Suppressor macrophage treated with lipopolysaccharide for 4 hours (primary cell): ENCODE measurements at regions not wholly inside any gene's neighbourhood (a gene's known extent, or its start where the extent isn't known, plus 50 kb on each side); places are given as distances from the start of the nearest gene placed in this dataset.
"Not testable (repeated sequence)": the region's sequence is repeated elsewhere in the genome, so short reads cannot be mapped to it uniquely, and the experiment has no call there.

Experiments used
- DNase-seq: peaks from one replicate; pipeline ENCODE4 v3.0.0-alpha.2; 2020

DNA sequence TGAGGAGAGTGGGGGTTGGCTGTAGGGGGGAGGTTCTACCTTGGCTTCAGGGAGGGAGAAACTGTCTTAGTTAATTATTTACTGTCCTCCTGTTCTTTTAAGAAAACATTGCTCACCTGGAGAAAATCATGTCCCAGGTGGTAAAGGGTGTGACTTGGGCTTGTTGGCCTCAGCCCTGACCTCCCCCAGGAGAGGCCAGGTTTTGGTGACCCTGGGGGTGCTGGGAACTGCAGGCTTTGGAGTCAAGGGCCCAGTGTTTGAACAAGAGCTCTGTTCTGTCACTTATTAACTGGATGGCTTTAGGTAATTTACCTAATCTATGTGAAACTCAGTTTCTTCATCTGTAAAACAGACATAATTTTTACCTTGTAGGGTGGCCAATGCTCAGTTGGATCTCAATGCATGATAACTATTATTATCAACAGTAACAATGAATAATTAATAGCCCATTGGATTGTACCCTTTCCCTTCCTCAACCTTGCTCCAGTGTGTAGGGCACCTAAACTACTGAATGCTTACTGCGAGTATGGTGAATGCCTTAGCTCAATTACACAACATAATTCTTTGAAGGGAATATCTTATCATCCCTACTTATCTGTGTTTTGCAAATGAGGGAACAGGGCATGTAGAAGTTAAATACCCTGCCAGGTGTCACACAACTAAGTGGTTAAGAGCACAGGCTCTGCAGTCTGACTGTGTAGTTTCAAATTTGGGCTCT, 959.4 kb upstream of the DEFB115 start:
- DNase-seq: not testable (repeated sequence)

DNA sequence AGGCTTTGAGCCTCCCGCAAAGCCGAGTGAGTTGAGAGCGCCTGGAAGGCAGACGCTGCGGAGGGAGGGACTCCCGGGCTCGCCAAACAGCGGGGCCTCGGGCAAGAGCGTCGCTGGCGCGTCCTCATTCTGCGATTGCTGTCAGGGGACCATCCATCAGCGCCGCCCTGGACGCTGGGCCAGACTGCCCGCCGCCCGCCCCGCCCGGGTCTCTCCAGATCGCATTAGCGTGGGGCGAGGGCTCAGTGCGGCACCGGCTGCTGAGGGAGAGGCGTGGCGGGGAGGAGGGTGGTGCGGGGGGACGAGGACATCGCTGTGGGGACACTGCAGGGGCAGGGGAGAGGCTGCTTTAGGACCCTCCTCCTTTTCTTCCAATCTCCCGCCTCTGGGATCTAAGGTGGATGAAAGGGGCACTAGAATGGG, 957.2 kb upstream of the DEFB115 start:
- DNase-seq: not testable (repeated sequence)

DNA sequence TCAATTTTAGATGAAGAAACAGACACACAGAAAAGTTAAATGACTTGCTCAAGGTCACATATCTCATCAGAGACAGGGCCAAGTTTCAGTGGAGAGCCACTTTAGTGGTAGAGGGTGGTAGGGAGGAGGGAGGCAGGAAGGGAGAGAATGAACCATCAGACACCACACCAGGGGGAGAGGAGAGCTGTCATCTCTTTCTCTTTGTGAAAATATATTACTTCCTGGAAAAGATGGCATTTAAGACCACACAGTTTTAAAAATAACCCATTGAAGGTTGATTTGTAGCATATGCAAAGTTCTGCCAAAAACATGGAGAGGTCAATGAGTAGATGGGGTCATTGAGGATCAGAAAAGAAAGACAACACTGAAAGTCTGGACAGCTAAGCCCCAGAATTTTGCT, 954.7 kb upstream of the DEFB115 start:
- not testable (repeated sequence) for DNase-seq

DNA sequence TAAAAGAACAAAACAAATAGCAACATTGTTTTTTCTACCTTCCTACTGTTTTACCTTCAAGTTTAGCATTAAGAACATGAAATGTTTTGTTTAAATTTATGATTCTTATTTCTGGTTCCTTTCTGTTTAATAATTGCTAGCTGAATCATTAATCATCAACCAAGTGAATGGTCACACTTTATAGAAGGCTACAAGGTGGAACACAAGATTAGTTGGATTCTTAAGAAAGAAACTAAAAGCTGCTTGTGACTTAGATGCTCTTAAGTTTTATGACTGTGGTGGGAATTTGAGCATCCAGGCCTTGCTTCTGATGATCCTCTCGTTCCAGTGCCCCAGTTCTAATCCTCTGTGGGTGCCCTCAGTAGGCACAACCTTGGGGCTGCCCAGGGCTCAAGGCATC, 947.5 kb upstream of the DEFB115 start:
- DNase-seq: not testable (repeated sequence)

DNA sequence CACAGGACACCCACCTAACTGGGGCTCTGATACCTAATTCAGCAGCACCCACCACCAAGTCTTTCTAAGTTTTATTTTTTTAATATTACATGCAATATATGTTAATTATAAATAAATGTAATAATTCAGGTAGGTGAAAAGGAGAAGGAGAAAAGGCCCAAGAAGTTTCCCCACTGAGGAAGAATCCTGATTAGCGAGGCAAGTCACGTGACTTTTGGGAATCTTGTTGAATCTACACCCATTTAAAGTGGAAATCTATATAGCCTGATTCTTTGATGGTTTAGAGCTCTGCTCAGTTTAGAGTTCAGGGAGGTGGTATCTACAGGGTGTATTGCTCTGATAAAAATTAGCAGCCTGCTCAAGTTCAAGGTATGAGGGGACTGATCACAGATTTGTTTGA, 947.1 kb upstream of the DEFB115 start:
- DNase-seq: not testable (repeated sequence)

DNA sequence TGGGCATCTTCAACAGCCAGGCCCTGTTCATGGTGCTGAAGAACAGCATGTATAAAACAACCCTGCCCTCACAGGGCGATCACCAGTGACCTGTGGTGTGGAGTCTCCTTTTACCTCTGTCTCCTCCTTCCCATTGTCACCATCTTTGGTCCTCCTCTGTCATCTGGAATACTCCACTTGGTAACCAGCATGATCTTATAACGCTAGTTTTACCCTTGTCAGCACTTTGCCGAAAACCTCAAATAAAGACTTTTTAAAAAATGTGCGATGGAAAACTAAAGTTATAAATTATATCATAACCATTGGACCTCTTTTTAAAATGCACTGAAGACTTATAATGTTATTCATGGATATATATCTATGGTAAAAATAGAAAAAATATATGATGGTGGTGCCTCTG, 945.2 kb upstream of the DEFB115 start:
- not testable (repeated sequence) for DNase-seq

DNA sequence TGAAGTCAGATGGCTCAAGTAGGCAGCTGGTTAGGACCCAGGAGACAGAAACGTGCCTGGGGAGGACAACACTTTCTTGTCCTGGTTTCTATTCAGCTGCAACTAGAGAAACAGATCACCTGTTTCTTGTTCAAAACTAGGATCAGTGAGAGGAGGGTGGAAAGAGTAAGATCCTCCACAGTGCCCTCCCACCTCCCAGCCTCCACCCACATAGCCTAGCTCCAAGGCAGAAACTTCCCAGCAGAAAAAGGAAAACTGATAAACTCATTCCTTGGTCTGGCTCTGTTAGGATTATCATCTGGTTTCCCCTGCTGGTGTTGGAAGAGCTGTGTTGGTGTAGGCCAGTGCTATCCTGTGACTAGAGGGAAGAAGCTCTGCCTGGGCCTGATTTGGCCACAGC, 943.8 kb upstream of the DEFB115 start:
- not testable (repeated sequence) for DNase-seq

DNA sequence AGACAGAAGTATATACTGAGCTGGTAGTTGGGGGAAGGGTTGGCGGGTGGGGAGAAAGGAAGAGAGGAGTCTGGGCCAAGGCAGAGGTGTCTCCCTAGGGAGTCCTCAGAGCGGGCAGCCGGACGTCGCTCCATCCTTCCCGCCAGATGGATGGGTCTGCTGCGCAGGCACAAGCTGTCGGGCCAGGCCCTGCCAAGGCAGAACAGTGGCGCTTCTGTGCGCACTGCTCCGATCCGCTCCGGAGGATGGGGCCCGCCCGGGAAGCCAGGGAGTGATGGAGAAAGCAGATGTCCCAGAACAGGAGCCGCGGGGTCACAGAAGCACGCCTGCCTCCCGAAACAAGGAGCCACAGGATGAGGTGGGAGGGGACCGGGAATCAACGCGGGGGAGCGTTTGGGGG, 941.4 kb upstream of the DEFB115 start:
- DNase-seq: not testable (repeated sequence)

DNA sequence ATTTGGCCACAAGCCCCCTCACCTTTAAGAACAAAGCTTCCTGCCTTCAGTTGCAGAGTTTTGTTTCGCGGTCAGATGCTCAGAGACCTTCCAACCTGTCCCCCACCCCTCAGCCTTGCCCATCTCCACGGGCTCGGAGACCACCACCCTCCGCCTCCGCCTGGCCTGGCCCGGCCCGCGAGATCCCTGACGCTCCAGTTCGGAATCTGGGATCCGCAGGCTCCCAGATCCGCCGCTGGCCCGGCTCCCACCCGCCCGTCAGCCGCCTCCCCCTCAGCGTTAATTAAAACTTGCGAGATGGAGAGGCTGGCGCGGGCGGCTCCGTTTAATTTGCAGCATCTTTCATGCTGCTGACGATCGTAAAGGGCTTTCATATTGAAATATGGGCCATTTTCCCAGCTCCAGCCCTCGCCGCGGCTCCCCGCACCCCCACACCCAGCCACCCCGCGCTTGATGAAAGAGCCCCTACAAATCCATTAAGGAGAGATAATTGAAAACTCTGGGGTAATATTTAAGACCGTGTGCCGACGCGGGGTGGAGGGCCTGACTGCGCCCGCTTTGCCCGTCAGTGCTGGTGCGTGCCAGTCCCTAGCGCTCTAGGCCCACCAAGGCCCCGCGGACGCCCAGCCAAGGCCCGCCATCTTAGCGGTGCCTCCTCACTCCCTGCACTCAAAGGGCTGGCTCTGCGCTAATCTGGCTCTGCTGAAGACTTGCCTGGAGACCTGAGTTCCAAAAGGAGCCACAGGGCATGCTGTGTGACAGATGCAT, 940.7 kb upstream of the DEFB115 start:
- DNase-seq: not testable (repeated sequence)

DNA sequence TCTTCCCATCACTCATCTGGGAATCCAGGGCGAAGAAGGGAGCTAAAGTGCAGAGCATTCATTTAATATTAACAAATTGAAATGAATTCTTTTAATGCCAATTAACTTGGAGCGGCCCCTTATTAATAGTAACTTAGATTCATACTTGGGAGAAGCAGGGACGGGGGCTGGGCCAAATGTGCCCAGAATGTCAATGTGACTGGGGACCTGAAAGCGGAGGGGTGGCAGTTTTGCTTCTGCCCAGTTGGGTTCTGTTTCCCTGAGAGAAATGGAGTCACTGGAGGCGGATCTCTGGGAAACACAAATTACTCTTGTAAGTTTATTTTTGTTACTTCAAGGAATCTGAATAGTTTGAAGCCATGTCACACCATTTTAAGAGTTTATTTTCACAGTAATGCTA, 923.7 kb upstream of the DEFB115 start:
- not testable (repeated sequence) for DNase-seq

DNA sequence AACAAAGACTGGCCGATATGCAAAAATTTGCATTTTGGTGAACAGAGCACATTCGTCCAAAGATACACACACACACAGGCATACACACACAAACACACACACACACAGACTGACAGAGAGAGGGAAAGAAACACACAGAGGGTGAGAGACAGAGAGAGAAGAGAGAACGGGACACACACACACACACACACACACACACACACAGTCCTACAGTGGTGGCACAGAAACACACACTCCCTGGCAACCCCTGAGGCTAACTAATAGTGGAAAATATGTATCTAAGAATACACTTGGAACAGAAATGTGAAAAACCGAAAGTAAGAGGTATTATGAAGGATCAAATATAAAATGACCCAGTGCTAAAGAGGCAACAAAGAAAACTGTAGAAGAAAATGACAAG, 919.9 kb upstream of the DEFB115 start:
- DNase-seq: not testable (repeated sequence)

DNA sequence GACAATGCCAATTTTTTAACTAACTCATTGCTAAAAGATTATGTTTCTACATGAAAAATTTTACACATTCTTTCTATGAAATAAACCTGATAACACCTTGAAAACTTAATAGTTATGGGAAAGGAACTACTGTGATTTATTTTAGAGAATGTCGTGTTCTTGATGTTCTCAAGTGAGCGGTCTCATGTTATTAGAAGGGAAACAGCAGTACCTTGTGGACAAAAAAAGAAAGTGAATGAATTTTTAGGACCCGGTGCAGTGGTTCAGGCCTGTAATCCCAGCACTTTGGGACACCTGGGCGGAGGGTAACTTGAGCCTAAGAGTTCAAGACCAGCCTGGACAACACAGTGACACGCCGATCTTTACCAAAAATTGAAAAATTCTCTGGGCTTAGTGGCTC, 908.5 kb upstream of the DEFB115 start:
- DNase-seq: not testable (repeated sequence)

DNA sequence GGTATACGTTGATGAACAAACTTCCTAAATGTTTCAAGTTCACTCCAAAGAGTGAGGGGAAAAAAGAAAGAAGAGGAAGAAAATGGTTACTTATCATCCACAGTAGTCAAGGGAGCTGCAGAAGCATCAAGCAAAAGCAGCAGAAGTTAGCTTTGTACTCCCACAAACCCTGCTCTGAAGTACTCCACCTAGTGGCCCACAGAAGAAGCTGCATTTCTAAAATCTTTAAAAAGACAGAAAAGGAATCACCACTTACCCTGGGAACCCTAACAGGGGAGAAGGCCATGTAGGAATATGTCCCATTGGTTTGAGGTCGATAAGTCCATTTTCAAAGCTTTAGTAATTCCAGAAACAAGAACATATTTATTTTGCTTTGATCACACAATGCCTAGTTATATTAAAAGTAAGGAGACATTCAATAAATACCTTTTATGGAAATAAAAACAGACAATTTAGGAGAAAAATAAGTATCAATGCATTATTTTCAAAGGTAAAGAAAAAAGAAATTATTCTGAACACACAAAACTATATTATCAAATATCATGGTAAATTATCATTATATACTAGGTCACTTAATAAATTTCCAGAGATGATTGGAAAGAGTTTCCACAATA, 900.5 kb upstream of the DEFB115 start:
- DNase-seq: not testable (repeated sequence)

DNA sequence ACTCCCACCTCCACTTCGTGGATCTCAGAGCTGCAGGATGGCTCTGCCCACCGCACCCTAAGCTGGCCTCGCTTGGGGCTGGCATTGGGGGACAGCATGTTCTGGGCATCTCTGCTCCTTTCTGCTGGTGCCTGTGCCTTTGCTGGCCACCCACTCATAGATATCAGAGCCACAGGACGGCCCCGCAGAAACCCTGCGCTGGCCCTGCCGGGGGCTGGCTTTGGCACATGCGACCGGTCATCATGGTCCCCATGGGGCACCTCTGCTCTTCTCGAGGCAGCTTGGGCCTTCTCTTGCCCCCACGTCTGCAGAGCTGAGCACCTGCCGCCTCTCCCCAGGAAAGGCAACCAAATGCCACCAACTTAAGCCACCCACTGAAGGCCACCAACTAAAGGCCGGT, 895.7 kb upstream of the DEFB115 start:
- not testable (repeated sequence) for DNase-seq

DNA sequence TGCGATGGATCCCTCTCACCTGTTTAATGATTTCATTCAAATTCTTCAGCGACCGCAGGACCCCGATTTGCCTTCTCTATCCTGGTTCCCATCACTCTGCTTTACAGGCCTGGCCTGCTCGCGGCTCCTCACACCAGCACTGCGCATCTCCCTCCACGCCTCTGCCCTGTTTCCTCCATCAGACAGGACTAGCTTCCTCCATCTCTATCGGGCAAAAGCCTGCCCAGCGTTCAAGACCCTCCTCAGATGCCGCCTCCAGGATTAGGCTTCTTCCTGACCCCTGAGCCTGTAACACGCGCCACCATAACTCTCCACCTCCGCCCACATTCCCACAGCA, 881.1 kb upstream of the DEFB115 start:
- not testable (repeated sequence) for DNase-seq

DNA sequence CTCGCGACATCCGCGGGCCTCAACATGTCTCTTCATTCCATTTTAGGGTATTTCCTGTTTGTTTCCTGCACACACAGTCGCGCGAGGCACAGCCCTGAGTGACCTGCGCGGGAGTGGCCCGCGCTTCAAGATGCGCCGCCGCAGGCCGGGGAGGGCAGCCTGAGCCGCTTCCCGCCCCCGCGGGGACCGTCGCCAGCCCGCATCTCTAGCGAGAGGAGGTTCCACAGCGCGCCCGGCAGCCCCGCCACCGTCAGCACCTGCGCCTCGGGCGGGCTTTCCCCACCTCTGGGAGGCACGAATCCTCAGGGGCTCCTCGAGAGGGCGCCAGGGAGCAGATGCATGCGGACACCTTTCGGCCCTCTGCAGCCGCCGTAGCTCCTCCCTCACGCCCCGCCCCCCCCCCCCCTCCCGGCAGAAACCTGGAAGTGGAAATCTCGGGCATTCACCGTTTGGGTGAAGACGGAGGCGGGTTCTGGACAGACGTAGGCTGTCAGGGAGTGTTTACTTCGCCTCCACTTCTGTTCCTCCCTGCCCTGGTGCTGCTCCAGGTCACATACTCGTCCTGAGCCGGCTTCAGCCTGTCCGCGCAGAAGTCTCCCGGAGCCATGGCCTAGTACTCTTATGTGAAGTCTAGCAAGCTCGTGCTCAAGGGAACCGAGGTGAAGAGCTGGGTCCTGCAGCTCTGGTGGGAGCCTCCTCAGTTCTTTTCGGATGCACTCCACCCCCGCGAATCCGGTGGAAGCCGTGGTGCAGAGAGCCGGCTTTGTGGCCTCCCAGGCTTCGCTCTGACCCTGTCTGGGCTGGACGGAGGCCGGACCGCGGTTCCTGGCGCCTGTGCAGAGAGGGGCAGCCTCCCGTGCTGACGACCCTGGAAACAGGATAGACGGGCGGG, 880.5 kb upstream of the DEFB115 start:
- peak; percentile 79 for DNase-seq

DNA sequence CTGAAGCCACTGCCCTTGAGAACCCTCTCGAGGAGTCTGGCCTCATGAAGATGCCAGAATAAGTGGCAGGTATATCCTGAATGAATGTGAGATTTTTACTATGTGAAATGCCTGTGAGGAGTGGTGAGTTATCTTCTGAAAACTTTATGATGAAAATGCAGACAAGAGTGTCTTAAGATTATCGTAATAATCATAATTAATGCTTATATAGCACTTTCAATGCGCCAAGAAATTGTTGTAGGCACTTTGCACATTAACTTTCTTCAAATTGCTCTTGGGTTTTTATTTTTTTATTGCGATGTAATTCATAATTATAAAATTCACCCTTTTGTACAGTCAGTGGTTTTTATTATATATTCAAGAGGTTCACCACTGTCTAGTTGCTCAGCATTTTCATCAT, 879.1 kb upstream of the DEFB115 start:
- DNase-seq: not testable (repeated sequence)

DNA sequence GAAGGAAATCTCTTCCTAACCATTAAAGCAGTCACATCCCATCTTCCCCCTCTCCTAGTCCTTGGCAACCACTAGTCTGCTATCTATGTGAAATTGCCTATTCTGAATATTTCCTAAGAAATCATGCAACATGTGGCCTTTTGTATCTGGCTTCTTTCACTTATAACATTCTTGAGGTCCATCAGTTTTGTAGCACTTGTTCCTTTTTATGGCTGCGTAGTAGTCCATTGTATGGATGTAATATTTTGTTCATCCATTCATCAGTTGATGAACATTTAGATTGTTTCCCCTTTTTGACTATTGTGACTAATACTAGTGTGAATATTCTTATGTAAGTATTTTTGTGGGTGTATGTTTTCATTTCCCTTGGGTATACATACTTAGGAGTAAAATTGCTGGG, 878.7 kb upstream of the DEFB115 start:
- peak; percentile 3 for DNase-seq

DNA sequence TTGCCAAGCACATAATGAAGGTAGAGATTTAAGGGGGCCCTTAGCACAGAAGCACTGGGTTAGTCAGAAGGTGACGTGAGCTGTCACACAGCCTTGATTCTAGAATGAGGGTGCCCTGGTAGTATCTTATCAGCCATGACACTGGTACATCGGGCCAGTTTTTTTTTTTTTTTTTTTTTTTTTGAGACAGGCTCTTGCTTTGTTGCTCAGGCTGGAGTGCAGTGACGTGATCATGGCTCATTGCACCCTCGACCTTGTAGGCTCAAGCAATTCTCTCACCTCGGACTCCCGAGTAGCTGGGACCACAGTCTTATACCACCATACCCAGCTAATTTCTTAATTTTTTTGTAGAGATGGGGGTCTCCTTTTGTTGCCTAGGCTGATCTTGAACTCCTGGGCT, 872.6 kb upstream of the DEFB115 start:
- not testable (repeated sequence) for DNase-seq

DNA sequence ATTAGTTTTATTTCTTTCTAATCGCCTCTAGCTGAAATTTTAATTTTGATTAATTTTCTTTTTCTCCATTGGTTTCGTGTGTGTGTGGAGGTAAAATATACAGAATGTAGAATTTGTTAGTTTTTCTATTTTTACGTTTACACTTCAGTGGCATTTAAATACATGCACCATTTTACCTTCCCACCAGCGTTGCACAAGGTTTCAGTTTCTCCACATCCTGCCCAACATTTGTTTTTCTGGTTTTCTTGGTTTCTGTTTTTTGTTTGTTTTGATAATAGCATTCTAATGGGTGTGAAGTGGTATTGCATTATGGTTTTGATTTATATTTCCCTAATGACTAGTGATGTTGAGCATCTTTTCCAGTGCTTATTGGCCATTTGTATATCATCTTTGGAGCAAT, 871.4 kb upstream of the DEFB115 start:
- not testable (repeated sequence) for DNase-seq

DNA sequence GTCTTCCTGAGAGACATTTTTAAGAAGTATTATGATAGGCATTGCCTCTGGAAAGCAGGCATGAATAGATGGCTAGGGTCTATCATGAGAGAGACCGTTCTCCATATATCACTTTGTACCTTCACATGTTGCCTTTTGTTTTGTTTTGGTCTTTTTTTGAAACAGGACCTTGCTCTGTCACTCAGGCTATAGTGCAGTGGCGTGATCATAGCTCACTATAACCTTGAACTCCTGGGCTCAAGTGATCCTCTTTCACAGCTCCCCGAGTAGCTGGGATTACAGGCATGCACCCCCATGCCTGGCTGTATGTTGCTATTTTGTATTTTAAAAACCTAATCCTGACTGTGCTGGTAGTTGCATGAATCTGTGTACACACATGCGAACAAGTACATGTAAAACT, 869.6 kb upstream of the DEFB115 start:
- not testable (repeated sequence) for DNase-seq

DNA sequence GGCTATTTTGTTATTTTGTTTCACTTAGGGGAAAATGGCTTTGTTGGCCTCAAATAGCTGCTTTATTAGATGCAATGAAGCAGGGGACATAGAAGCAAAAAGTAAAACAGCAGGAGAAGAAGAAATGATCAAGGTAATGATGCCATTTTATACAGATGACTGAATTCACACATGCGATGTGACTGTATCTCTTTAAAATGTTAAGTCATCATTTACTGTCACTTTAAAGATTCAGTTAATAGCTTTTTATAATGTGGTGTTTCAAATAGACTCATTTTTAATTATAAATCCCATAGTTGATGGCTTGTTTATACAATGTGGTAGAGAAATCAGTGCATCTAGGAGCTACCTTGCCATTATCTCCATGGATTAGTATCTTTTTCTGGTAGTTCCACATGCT, 863.9 kb upstream of the DEFB115 start:
- DNase-seq: not testable (repeated sequence)

DNA sequence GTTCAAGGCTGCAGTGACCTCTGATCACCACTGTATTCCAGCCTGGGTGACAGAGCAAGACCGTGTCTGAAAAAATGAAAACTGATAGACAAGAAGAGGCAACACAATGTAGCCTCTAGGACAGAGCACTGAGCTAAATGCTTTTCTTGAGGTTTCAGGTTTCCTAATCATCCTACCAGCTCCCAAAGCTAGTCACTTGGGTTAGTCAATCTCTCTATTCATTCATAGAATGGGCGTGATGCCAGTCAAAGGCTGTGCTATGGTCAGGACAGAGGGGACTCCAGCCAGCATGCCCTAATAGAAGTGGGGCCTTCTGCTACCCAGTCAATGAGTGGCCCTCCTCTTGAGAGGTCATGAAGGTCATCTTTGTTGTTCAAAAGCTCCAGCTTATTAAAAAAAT, 860.4 kb upstream of the DEFB115 start:
- DNase-seq: not testable (repeated sequence)
